ENCODE measurements at regions not wholly inside any gene's neighbourhood (a gene's known extent, or its start where the extent isn't known, plus 50 kb on each side); places are given as distances from the start of the nearest gene placed in this dataset.
A peak's percentile ranks its signal among the peaks of the same experiment; 100 is the strongest.
"Not testable (repeated sequence)": the region's sequence is repeated elsewhere in the genome, so short reads cannot be mapped to it uniquely, and the experiment has no call there.

- Histone ChIP-seq H3K79me2 (ENCODE audit: insufficient read depth, low read length) (no peaks in the 10 kb centered on the region), H3K27me3 (ENCODE audit: low read length) (no peaks in the 10 kb centered on the region), H2AFZ (ENCODE audit: low read depth, low read length, severe bottlenecking) (no peak overlapping the region), H3K4me3 (ENCODE audit: insufficient read depth, low read length, poor library complexity, severe bottlenecking) (no peak overlapping the region), H3K4me2 (ENCODE audit: low read depth, low read length, poor library complexity, severe bottlenecking) (no peak overlapping the region), H4K20me1 (ENCODE audit: low read depth, low read length) (no peaks in the 10 kb centered on the region), H3F3A (ENCODE audit: insufficient read depth) (no peaks in the 10 kb centered on the region), H3K27ac (ENCODE audit: low read depth, low read length) (no peak overlapping the region), H3K9me3 (ENCODE audit: insufficient read depth, low read length) (no peaks in the 10 kb centered on the region), H3K36me3 (ENCODE audit: low read length) (no peaks in the 10 kb centered on the region), H3K9ac (ENCODE audit: low read length) (no peak overlapping the region), H3K9me2 (replicated peaks; ENCODE audit: insufficient read depth, low read length) (no peaks in the 10 kb centered on the region)
- no peak for TF ChIP-seq CTCF (IDR thresholded peaks at IDR 0.05; ENCODE audit: insufficient read depth, low read length, poor library complexity, severe bottlenecking)
- no peak for TF ChIP-seq EZH2phosphoT487 (conservative IDR thresholded peaks at IDR 0.05; ENCODE audit: low read length)
These were observed 647.1 kb upstream of the PABPC4L start for GRCh38 chr4:134848681-134849080.

- not testable (repeated sequence) for H3K4me3 ChIP-seq (ENCODE audit: insufficient read depth, low read length, poor library complexity, severe bottlenecking); H3K4me2 ChIP-seq (ENCODE audit: low read depth, low read length, poor library complexity, severe bottlenecking)
These were observed 629.2 kb upstream of the PABPC4L start for GRCh38 chr4:134830741-134831140.

GRCh38 chr4:134812611-134813010 lies 611.0 kb upstream of the PABPC4L start:
- no peak for TF ChIP-seq EZH2phosphoT487 (conservative IDR thresholded peaks at IDR 0.05; ENCODE audit: low read length)
- no peak for TF ChIP-seq CTCF (IDR thresholded peaks at IDR 0.05; ENCODE audit: insufficient read depth, low read length, poor library complexity, severe bottlenecking)
- no peaks in the 10 kb centered on the region for H3K9me2 ChIP-seq (replicated peaks; ENCODE audit: insufficient read depth, low read length)
- H3K27ac ChIP-seq (ENCODE audit: low read depth, low read length), result no peak overlapping the region
- H3K4me2 ChIP-seq (ENCODE audit: low read depth, low read length, poor library complexity, severe bottlenecking), result no peak overlapping the region
- no peak overlapping the region for H3K9ac ChIP-seq (ENCODE audit: low read length)
- H4K20me1 ChIP-seq (ENCODE audit: low read depth, low read length), result no peaks in the 10 kb centered on the region
- H3K36me3 ChIP-seq (ENCODE audit: low read length), result no peaks in the 10 kb centered on the region
- no peaks in the 10 kb centered on the region for H3K9me3 ChIP-seq (ENCODE audit: insufficient read depth, low read length)
- H3K27me3 ChIP-seq (ENCODE audit: low read length), result no peaks in the 10 kb centered on the region
- no peak overlapping the region for H2AFZ ChIP-seq (ENCODE audit: low read depth, low read length, severe bottlenecking)
- no peaks in the 10 kb centered on the region for H3F3A ChIP-seq (ENCODE audit: insufficient read depth)
- H3K4me3 ChIP-seq (ENCODE audit: insufficient read depth, low read length, poor library complexity, severe bottlenecking), result no peak overlapping the region
- no peaks in the 10 kb centered on the region for H3K79me2 ChIP-seq (ENCODE audit: insufficient read depth, low read length)

More at GRCh38 chr4:134830741-134831140, 629.2 kb upstream of the PABPC4L start:
- not testable (repeated sequence) for H3F3A ChIP-seq (ENCODE audit: insufficient read depth); H3K27me3 ChIP-seq (ENCODE audit: low read length); H3K9me2 ChIP-seq (replicated peaks; ENCODE audit: insufficient read depth, low read length); H2AFZ ChIP-seq (ENCODE audit: low read depth, low read length, severe bottlenecking); H4K20me1 ChIP-seq (ENCODE audit: low read depth, low read length); H3K9ac ChIP-seq (ENCODE audit: low read length); H3K79me2 ChIP-seq (ENCODE audit: insufficient read depth, low read length); H3K27ac ChIP-seq (ENCODE audit: low read depth, low read length); H3K9me3 ChIP-seq (ENCODE audit: insufficient read depth, low read length); H3K36me3 ChIP-seq (ENCODE audit: low read length)

- Histone ChIP-seq H4K20me1 (ENCODE audit: low read depth, low read length) (no peaks in the 10 kb centered on the region), H3K9ac (ENCODE audit: low read length) (no peak overlapping the region), H3K27me3 (ENCODE audit: low read length) (no peaks in the 10 kb centered on the region), H3K9me2 (replicated peaks; ENCODE audit: insufficient read depth, low read length) (no peaks in the 10 kb centered on the region), H3F3A (ENCODE audit: insufficient read depth) (no peaks in the 10 kb centered on the region), H3K4me3 (ENCODE audit: insufficient read depth, low read length, poor library complexity, severe bottlenecking) (no peak overlapping the region), H3K36me3 (ENCODE audit: low read length) (no peaks in the 10 kb centered on the region), H3K27ac (ENCODE audit: low read depth, low read length) (no peak overlapping the region), H3K9me3 (ENCODE audit: insufficient read depth, low read length) (no peaks in the 10 kb centered on the region), H2AFZ (ENCODE audit: low read depth, low read length, severe bottlenecking) (peak overlapping the region; percentile 59), H3K4me2 (ENCODE audit: low read depth, low read length, poor library complexity, severe bottlenecking) (peak overlapping the region; percentile 22), H3K79me2 (ENCODE audit: insufficient read depth, low read length) (no peaks in the 10 kb centered on the region)
- TF ChIP-seq EZH2phosphoT487 (conservative IDR thresholded peaks at IDR 0.05; ENCODE audit: low read length) (no peak), CTCF (IDR thresholded peaks at IDR 0.05; ENCODE audit: insufficient read depth, low read length, poor library complexity, severe bottlenecking) (no peak)
These were observed 605.7 kb upstream of the PABPC4L start for GRCh38 chr4:134807231-134807745.

All from SU-DHL-6 (cell line).